Stimulated activated CD8-positive, alpha-beta memory T cell treated with anti-CD3 and anti-CD28 coated beads, Interleukin-7, amount 100 ng/mL, for 48 hours (primary cell): ENCODE measurements at regions not wholly inside any gene's neighbourhood (a gene's known extent, or its start where the extent isn't known, plus 50 kb on each side); places are given as distances from the start of the nearest gene placed in this dataset.

Experiments used
- DNase-seq, 2 donors: peaks; one replicate each; pipeline ENCODE4 v3.0.0-alpha.2; 2020; ENCODE audit warnings: low read depth in 1 of 2; ENCODE audit errors: extremely low read depth in 1 of 2

DNA sequence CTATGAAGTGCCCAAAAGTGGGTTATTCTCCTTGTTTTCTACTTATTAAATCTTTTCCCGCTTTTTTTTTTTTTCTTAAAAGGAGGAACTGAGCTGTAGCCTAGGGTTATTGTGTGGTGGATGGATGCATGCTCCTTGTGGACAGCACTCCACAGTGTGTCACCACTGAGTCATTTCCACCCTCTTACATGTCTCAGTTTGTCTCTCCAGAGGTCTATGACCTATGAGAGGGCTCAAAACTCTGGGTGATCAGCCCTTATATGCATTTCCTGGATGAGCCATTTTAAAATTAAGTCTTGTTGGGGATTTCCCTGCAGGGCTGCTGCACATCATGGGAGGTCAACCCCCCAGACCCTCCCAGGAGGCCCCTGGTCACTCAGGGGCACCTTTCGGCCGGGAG, 102.2 kb upstream of the MOCS2 start:
- DNase-seq: no peak

- no peak for DNase-seq
Measured at GRCh38 chr5:53219174-53219573, 109.6 kb upstream of the MOCS2 start.

DNA sequence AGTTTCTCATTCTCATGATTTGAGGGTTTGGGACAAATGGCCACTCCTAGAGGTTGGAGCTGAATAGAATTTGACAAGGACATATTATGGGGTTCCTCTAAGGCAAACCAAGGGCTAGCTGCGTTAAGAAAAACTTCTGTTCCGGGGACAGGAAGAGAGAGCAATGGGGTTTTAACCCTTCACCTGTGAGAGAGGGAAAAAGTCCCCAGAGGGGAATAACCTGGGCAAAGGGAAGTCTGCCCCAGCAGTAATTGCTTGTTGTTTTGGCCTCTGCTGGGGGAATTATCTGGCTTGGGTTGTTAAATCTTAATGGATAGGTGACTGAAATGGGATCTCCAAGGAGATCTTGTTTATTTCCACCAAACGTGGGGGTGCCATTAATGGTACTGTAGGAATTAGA, 110.1 kb upstream of the MOCS2 start:
- DNase-seq: no peak

- DNase-seq: no peak
Measured at GRCh38 chr5:53233645-53234405, 124.3 kb upstream of the MOCS2 start.

DNA sequence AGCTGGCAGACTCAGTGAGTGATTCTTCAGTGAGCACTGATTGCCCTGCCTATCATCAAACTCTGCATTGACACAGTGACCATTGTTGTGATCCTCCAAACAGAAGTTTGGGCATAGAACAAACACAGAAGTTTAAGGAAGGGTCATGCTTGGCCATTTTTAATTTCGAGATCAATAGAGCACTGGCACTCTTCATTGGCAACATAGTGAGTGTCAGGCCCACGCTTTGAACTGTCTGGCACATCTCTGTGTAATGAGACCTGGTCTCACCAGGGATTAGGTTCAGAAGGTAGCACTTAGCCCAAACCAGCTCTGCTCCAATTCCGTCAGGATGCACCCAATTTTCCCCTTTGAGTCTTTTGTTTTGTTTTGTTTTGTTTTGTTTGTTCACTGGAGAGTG, 127.1 kb upstream of the MOCS2 start:
- no peak for DNase-seq

DNA sequence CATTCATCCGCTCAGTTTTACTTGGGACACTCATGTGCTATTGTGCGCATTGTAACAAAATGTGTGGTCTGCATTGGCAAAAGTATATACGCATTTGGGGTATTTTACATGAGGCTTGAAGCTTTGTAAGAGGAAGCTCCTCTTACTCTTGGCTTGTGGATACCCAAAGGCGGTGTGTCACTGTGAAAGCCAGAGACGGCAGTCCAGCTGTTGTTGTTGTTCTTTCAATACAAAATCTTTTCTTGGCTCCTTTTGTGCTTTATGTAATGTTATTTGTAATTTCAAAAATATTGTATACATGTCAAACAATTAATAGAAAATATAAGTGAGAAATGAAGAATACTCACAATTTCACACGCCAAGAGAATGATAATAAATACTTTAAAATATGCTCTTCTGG, 128.3 kb upstream of the MOCS2 start:
- no peak for DNase-seq

GRCh38 chr5:53239301-53239990, 129.9 kb upstream of the MOCS2 start:
- no peak for DNase-seq

GRCh38 chr5:53240661-53241060, 131.1 kb upstream of the MOCS2 start:
- DNase-seq: no peak

- DNase-seq: no peak
Measured at GRCh38 chr5:53241572-53241971, 132.0 kb upstream of the MOCS2 start.

GRCh38 chr5:53243403-53243802, 133.8 kb upstream of the MOCS2 start:
- DNase-seq: no peak

- DNase-seq: no peak
Measured at GRCh38 chr5:53246042-53246836, 136.7 kb upstream of the MOCS2 start.

DNA sequence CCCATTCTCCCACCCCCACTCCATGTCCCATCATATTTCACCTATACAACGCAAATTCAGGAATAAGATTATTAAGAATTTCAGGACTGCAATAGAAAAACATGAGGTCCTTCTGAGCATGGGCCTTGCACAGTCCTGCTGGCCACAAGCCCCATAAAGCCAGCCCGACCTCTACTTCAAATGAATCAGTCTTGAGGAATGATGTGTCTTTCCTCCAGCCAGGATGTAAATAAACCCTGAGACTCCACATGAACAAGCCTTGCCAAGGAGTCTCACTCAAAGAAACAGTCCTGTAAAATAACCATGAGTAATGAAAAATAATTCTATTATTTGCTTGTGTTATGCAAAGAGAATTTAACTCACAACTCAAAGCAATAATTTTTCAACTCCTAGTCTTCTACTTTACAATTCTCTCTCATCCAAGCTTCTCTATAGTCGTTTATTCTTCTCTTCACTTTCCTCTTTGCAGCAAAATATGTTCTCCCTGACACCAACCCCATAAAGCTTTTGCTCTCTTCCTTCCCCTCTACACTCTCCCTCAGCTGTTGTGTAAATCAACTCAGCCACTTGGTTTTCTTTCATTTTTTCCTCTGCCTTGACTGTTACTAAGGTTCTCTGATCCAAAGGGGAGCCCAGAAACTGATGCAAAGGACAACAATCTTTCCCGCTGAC, 140.1 kb upstream of the MOCS2 start:
- DNase-seq: no peak

- no peak for DNase-seq
Measured at GRCh38 chr5:53250201-53250550, 140.6 kb upstream of the MOCS2 start.

DNA sequence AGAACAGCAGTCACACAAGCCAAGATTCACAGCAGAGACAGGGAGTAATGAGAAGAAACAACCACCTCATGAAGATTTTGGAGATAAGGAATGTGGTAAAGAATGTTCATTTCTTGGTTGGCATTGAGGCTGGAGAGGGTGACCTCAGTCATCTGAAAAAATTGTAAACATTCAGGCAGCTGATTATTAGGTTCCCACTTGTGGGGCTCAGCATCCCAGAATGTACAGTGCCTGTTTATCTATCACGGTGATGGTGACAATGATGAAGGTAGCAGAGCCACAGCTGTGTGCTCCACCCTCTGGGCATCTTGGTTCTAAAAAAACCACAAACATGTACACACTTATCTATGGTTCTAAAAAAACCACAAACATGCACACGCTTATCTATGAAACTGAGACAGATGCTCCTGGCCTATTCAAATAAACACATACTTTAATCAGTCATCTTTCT, 143.9 kb upstream of the MOCS2 start:
- no peak for DNase-seq

DNA sequence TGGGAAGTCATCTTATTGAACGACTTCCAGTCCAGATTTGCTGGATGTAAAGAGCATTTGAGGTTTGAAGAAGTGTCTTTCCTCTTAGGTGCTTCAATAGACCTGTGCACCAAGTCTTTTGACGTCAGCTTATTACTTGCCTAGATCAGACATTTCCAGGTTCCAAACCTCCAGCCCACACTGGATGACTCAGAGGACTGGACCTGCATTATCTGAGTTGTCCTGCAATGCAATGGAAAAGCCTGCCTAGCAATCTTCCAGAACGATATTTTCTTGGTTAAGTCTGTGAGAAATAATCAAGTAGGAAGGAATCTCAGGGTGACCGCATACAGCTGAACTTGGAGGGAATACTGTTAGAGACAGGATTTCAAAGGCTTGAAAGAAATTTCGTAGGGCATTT, 147.2 kb upstream of the MOCS2 start:
- DNase-seq: no peak

DNA sequence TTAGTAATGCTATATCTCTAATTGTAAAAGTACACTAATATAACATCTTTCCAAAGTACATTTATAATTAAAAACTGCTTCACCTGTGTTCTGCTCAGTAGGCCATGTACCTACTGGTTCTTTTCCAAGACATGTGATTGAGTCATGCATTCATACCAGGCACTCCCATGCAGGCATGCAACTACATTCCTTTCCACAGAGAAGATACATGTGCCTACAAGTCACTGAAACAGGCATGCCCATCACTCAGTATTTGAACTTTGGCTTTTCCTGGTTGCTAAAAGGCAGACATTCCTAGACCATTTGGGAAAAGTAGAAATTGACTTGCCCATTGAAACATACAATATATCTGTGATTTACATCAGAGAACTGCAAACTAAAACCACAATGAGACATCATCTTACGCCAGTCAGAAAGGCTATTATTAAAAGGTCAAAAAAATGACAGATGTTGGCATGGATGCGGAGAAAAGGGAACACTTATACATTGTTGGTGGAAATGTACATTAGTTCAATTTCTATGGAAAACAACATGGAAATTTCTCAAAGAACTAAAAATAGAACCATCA, 148.3 kb upstream of the MOCS2 start:
- no peak for DNase-seq

DNA sequence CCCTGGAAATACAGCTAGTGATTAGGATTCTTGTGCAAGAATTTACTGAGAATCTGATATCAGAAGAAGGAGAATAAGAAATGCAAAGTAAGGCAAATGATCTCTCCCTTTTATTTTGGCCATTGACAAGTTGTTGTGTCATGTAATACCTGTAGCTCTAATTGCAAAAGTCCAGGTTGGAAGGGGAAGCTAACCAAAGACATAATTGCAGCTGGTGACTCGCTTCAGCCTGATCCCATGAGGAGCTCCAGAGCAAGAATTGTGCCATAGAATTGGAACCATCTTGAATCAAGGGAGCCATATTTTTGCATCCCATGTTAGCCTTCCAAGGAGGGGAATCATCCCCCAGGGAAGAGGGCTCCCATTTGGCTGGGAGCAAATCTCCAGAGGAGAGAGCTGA, 149.6 kb upstream of the MOCS2 start:
- DNase-seq: no peak

GRCh38 chr5:53260446-53260845, 150.9 kb upstream of the MOCS2 start:
- no peak for DNase-seq

DNA sequence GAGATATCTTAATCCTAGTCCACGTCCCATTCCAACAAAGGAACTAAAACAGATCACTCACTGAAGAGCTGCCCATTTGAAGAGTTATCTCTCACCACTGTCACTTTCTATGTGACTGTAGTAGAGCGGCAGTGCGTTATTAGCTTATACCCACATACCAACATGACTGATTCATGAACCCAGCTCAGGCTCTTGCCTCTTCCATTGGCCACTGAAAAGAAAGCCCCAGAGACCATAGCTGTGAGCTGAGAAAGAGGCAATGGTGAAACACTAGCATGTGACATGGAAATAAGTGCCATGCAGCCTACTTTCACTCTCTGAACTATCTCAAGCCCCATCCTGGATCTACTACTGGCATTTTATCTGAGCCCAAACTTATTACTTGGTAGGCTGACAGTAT, 151.7 kb upstream of the MOCS2 start:
- no peak for DNase-seq

GRCh38 chr5:53262348-53262970, 152.9 kb upstream of the MOCS2 start:
- DNase-seq: no peak

DNA sequence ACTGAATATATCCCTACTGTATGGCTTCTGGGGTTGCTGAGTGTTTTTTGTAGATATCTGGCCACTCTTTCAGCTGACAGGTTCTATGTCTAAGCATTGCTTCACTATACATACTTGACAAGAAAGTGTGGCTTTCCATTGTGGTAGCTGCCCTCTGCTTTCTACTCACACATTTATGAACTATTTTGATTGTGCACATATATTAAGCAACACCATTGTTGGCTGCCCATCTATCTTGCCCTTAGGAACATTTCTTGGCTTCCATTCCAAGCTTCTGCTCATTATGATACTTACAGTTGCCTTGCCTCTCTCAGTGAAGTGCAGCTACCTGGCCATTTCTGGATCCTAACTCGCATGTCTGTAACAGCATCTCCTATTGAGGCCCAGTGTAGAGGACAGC, 153.6 kb upstream of the MOCS2 start:
- DNase-seq: no peak
